HuH-7.5 (cell line): ENCODE measurements at regions not wholly inside any gene's neighbourhood (a gene's known extent, or its start where the extent isn't known, plus 50 kb on each side); places are given as distances from the start of the nearest gene placed in this dataset.
"Not testable (repeated sequence)": the region's sequence is repeated elsewhere in the genome, so short reads cannot be mapped to it uniquely, and the experiment has no call there.

Experiments used
- DNase-seq: peaks from one replicate; pipeline ENCODE4 v3.0.0; 2011; ENCODE audit warnings: low spot score

- DNase-seq = no peak
Observed at GRCh38 chr7:137110091-137110509, 233.4 kb downstream of the PTN start.

GRCh38 chr7:137107802-137108201, 235.7 kb downstream of the PTN start:
- DNase-seq = not testable (repeated sequence)

GRCh38 chr7:137103526-137103925, 235.1 kb downstream of the CHRM2 start:
- not testable (repeated sequence) for DNase-seq

GRCh38 chr7:137097111-137097510, 228.7 kb downstream of the CHRM2 start:
- DNase-seq = no peak

GRCh38 chr7:137096607-137097006, 228.2 kb downstream of the CHRM2 start:
- no peak for DNase-seq

- DNase-seq = no peak
Observed at GRCh38 chr7:137093198-137093597, 224.7 kb downstream of the CHRM2 start.

- DNase-seq = no peak
Observed at GRCh38 chr7:137091396-137091795, 222.9 kb downstream of the CHRM2 start.

- DNase-seq = no peak
Observed at GRCh38 chr7:137086896-137087295, 218.4 kb downstream of the CHRM2 start.

GRCh38 chr7:137084607-137085380, 216.3 kb downstream of the CHRM2 start:
- no peak for DNase-seq

- no peak for DNase-seq
Observed at GRCh38 chr7:137082391-137082790, 213.9 kb downstream of the CHRM2 start.

GRCh38 chr7:137081321-137082093, 213.1 kb downstream of the CHRM2 start:
- DNase-seq = no peak

GRCh38 chr7:137080516-137081203, 212.2 kb downstream of the CHRM2 start:
- no peak for DNase-seq

- no peak for DNase-seq
Observed at GRCh38 chr7:137078781-137079180, 210.3 kb downstream of the CHRM2 start.

GRCh38 chr7:137074391-137075030, 206.1 kb downstream of the CHRM2 start:
- no peak for DNase-seq

- no peak for DNase-seq
Observed at GRCh38 chr7:137073571-137074325, 205.3 kb downstream of the CHRM2 start.
